ENCODE measurements at regions not wholly inside any gene's neighbourhood (a gene's known extent, or its start where the extent isn't known, plus 50 kb on each side); places are given as distances from the start of the nearest gene placed in this dataset.

DNA sequence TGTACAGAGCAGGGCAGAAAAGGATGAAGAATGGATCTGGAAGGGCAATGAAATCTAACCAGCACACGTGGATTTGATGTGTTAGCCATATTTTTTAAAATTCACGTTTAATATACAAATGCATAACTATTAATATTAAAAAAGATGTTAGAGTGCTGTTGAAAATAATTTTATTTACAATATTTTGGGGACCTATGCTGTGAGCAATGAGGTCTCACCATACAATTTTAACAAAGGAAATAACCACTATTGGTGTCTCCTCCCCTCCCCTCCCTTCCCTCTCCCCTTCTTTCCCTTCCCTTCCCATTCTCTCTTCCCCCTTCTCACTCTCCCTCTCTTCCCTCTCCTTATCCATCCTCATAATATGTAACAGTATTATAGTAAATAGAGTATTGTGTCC lies 64.2 kb upstream of the GPR139 start:
- no peaks in the 10 kb centered on the region for H3K27me3 ChIP-seq (ENCODE audit: control insufficient read depth, extremely low read depth, insufficient read depth, low read length)
- H3K4me1 ChIP-seq (ENCODE audit: control insufficient read depth, extremely low read depth, insufficient read depth, low read length) = no peaks in the 10 kb centered on the region
- no peaks in the 10 kb centered on the region for H4K20me1 ChIP-seq (ENCODE audit: control insufficient read depth, extremely low read depth, insufficient read depth, low read length)
- H3K79me2 ChIP-seq (ENCODE audit: control insufficient read depth, insufficient read depth, low read length) = no peaks in the 10 kb centered on the region
- no peaks in the 10 kb centered on the region for H3K9me1 ChIP-seq (ENCODE audit: control insufficient read depth, extremely low read depth, insufficient read depth, low read length)
- no peak overlapping the region for H3K4me3 ChIP-seq (ENCODE audit: control insufficient read depth in 2 of 3, extremely low read depth in 1 of 3, insufficient read depth in 2 of 3, low read depth in 1 of 3, low read length in 3 of 3)
- H3K27ac ChIP-seq (ENCODE audit: control insufficient read depth, insufficient read depth, low read length) = no peak overlapping the region
- dilution Hi-C loops (cut with MboI; ENCODE audit: extremely low pct_ligation_motif_present, low sequenced_read_pairs) = loop anchor here (10.0 kb wide), 1 partner anchor 63 kb away; the partner anchor contains the start of gene GPR139
- H3K4me2 ChIP-seq (ENCODE audit: control insufficient read depth, extremely low read depth, insufficient read depth, low read depth, low read length) = no peak overlapping the region
- H3K9ac ChIP-seq (ENCODE audit: control insufficient read depth, extremely low read depth, insufficient read depth, low read length) = no peak overlapping the region
- TF ChIP-seq, protein P1, sequence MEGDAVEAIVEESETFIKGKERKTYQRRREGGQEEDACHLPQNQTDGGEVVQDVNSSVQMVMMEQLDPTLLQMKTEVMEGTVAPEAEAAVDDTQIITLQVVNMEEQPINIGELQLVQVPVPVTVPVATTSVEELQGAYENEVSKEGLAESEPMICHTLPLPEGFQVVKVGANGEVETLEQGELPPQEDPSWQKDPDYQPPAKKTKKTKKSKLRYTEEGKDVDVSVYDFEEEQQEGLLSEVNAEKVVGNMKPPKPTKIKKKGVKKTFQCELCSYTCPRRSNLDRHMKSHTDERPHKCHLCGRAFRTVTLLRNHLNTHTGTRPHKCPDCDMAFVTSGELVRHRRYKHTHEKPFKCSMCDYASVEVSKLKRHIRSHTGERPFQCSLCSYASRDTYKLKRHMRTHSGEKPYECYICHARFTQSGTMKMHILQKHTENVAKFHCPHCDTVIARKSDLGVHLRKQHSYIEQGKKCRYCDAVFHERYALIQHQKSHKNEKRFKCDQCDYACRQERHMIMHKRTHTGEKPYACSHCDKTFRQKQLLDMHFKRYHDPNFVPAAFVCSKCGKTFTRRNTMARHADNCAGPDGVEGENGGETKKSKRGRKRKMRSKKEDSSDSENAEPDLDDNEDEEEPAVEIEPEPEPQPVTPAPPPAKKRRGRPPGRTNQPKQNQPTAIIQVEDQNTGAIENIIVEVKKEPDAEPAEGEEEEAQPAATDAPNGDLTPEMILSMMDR (optimal IDR thresholded peaks at IDR 0.05 in 1 of 3, IDR thresholded peaks at IDR 0.05 in 1 of 3, conservative IDR thresholded peaks at IDR 0.05 in 1 of 3; ENCODE audit: extremely low read depth in 1 of 3, insufficient read depth in 2 of 3, low read length in 3 of 3) = no peak
- no peak for TF ChIP-seq EZH2 (IDR thresholded peaks at IDR 0.05; ENCODE audit: low read length)
- DNase-seq (ENCODE audit: low read depth, low spot score) (no peak), FAIRE-seq (no peak)
- no peaks in the 10 kb centered on the region for H3K9me3 ChIP-seq (ENCODE audit: control insufficient read depth, low read depth, low read length)
- no peaks in the 10 kb centered on the region for H3K36me3 ChIP-seq (ENCODE audit: control insufficient read depth in 2 of 2, extremely low read depth in 1 of 2, insufficient read depth in 2 of 2, low read length in 2 of 2)
- no peak overlapping the region for H2AFZ ChIP-seq (ENCODE audit: control insufficient read depth, low read length)

DNA sequence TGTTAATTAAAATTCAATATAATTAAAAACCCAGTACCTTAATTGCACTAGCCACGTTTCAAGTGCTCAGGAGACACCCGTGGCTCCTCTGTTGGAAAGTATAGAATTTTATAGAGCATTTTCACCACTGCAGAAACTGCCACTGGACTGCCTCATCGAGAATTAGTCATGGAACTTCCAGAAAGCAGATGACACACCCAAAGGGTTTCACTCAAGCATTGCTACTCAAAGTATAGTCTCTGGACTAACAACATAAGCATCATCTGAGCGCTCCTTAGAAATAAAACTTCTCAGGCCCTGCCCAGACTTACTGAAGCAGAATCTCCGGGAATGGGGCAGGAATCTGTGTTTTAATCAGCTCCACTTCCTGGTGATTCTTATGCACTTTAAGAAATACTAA lies 63.5 kb upstream of the GPR139 start:
- FAIRE-seq = no peak
- DNase-seq (ENCODE audit: low read depth, low spot score) = no peak
- no peaks in the 10 kb centered on the region for H3K9me3 ChIP-seq (ENCODE audit: control insufficient read depth, low read depth, low read length)
- H3K36me3 ChIP-seq (ENCODE audit: control insufficient read depth in 2 of 2, extremely low read depth in 1 of 2, insufficient read depth in 2 of 2, low read length in 2 of 2) = no peaks in the 10 kb centered on the region
- no peaks in the 10 kb centered on the region for H3K27me3 ChIP-seq (ENCODE audit: control insufficient read depth, extremely low read depth, insufficient read depth, low read length)
- no peak overlapping the region for H3K9ac ChIP-seq (ENCODE audit: control insufficient read depth, extremely low read depth, insufficient read depth, low read length)
- no peaks in the 10 kb centered on the region for H3K79me2 ChIP-seq (ENCODE audit: control insufficient read depth, insufficient read depth, low read length)
- H3K4me2 ChIP-seq (ENCODE audit: control insufficient read depth, extremely low read depth, insufficient read depth, low read depth, low read length) = no peak overlapping the region
- H3K4me1 ChIP-seq (ENCODE audit: control insufficient read depth, extremely low read depth, insufficient read depth, low read length) = no peaks in the 10 kb centered on the region
- no peak for TF ChIP-seq EZH2 (IDR thresholded peaks at IDR 0.05; ENCODE audit: low read length)
- TF ChIP-seq, protein P1 (optimal IDR thresholded peaks at IDR 0.05 in 1 of 3, IDR thresholded peaks at IDR 0.05 in 1 of 3, conservative IDR thresholded peaks at IDR 0.05 in 1 of 3; ENCODE audit: extremely low read depth in 1 of 3, insufficient read depth in 2 of 3, low read length in 3 of 3) = no peak
- H3K27ac ChIP-seq (ENCODE audit: control insufficient read depth, insufficient read depth, low read length) = no peak overlapping the region
- no peaks in the 10 kb centered on the region for H4K20me1 ChIP-seq (ENCODE audit: control insufficient read depth, extremely low read depth, insufficient read depth, low read length)
- H3K9me1 ChIP-seq (ENCODE audit: control insufficient read depth, extremely low read depth, insufficient read depth, low read length) = no peaks in the 10 kb centered on the region
- dilution Hi-C loops (cut with MboI; ENCODE audit: extremely low pct_ligation_motif_present, low sequenced_read_pairs) = loop anchor here (10.0 kb wide), 1 partner anchor 62 kb away; the partner anchor contains the start of gene GPR139
- H3K4me3 ChIP-seq (ENCODE audit: control insufficient read depth in 2 of 3, extremely low read depth in 1 of 3, insufficient read depth in 2 of 3, low read depth in 1 of 3, low read length in 3 of 3) = no peak overlapping the region
- H2AFZ ChIP-seq (ENCODE audit: control insufficient read depth, low read length) = no peak overlapping the region

Measured in keratinocyte (primary cell).